DLD1 (cell line): ENCODE measurements at regions not wholly inside any gene's neighbourhood (a gene's known extent, or its start where the extent isn't known, plus 50 kb on each side); places are given as distances from the start of the nearest gene placed in this dataset.

Experiments used
- in situ Hi-C: cut with HindIII; loops from 2 replicates; pipeline ENCODE4 v1.10.0; 2017; ENCODE audit warnings: low sequenced_read_pairs

GRCh38 chr2:12379143-12379542 is 337.6 kb upstream of the TRIB2 start:
- in situ Hi-C loops = no loop called here

DNA sequence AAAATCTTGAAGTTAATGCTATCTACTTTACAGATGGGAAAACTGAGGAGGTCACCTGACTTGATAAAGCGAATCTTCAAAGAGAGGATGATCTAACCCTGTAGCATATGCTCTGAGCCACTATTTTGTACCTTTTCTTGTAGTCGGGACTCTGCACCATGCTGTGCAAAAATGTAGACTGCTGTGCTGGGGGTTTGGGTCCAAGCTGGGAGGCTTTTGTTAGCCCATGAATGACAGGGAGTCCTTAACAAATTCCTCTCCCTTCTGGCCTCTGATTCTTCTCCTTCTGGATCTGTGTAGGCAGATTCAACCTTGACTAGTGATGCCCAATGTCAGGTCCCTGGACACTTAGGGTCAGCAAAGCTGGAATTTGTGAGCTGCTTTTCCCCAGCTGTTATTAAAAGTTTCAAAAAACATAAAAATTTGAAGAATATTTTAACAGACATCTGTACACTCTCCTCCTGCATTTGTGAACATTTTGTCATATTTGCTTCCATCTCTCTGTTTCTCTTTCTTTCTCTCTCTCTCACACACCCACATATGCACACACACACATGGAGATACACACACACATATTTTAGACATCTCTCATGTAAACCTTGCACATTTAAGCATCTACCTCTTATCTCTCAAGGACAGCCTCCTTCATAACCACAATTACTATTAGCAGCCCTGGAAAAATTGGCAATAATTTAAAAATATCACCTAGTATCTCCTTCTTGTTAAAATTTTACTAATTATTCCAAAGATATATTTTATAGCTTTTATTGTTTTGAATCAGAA is 335.0 kb upstream of the TRIB2 start:
- in situ Hi-C loops = no loop called here

DNA sequence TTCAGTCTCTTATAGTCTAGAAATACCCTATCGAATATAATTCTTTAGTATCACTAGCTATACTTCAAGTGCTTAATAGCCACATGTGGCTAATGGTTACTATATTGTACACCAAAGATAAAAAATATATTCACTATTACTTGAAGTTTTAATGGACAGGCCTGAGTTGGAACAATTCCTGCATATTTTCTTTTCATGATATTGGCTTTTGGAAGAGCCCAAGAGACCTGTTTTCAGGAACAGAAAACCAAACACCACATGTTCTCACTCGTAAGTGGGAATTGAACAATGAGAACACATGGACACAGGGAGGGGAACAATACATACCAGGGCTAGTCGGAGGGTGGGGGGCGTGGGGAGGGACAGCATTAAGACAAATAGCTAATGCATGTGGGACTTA is 334.4 kb upstream of the TRIB2 start:
- in situ Hi-C loops = no loop called here

DNA sequence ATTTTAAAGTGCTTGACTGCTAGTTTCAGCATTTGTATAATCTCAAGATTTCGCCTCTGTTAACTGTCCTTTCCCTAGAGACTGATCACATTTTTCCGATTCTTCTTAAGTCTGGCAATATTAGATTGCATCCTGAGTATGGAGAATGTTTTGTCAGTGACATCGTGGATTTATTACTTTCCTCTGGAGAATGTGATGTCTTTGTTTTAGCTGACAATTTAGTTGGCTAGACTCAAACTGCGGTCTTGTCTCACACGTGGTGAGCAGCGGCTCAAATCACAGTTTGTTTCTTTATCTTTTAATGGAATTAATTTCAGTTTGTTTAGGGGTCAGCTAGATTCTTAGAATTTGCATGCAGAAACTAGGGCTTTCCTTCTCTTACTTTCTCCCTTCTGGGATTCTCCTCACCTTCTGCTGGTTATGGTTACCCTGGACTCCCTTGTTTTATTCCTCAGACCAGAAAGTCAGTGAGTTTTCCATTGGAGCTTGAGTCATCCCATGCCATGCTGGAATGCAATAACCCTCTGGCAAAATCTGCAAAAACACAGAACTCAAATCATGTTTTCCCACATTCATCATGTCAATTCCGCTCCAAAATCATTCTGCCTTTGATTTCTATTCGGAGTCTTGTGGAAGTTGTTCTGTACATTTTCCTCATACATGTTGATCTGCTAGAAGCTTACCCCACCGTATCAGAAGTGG is 327.2 kb upstream of the TRIB2 start:
- in situ Hi-C loops = no loop called here

GRCh38 chr2:12391116-12391515 is 325.6 kb upstream of the TRIB2 start:
- in situ Hi-C loops = no loop called here

DNA sequence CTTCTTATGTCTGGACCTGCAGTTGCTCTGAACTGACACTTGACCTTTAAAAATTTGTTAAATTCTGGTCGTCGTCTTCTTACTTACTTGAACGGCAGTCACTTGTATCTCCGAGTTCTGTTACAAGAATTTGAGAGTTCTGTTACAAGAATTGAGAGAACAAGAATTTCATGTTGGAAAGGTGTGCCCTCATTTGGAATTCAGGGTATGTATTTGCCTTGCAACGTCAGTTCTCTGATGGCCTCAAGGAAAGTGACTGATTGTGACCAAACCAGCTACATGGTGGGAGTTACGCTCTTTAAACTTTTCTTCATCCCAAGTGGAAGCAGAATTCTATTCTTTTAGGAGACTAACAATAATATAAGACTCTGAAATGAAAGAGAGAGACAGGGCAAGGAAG is 320.0 kb upstream of the TRIB2 start:
- in situ Hi-C loops = no loop called here

DNA sequence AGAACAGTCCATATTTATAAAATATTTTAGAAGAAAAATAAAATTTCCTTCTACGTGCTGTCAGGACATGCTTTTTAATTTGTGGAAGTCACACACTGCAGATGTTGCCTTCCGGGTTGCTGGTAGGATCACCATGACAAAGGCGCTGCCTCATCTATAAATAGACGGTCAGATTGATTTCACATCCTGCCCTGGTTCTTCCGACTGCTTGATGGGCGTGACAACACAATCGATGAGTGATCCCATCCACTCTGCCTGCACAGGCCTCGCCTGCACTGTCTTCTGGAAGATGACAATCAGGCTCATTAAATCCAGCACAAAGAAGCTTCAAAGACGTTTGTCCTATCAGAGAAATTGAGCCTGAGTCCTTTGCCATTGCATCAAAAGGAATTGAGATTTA is 318.9 kb upstream of the TRIB2 start:
- in situ Hi-C loops = no loop called here

DNA sequence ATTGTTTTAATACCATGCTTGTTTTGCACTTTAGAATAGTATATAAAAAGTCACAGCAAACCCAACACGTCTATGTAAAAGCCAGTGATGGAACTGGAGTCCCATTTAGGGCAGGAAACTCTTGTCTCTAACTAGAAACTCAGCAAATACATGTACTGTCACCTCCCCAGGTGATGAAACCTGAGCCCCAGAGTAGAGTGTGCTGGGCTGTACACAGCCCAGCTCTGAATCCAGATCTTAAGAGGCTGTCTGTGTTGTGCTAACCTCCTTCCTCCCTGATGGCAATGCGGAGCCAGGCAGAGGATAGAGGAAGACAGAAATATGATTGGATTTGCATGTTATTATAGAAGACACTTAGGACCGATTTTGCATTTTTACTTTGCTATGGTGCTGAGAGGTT is 317.5 kb upstream of the TRIB2 start:
- in situ Hi-C loops = no loop called here

DNA sequence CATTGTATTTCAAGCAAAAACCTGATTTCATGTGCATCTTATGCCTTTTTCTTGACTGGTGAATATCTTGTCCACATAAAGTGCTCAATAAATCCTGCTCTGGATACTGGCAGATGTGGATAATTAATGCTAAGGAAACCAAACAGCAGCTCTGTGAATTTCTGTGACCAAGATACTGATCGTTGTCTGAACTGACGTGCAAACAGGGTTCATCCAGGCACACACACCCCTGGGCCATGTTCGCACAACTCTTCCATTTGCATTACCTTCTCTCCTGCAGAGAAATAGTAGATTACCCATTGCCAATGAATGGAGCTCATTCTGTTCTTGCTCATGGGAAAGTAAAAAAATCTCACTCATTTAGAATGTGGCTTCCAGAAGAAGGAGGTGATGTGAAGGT is 316.2 kb upstream of the TRIB2 start:
- in situ Hi-C loops = no loop called here

GRCh38 chr2:12402440-12403139 is 314.1 kb upstream of the TRIB2 start:
- in situ Hi-C loops = no loop called here

GRCh38 chr2:12404497-12404896 is 312.2 kb upstream of the TRIB2 start:
- in situ Hi-C loops = no loop called here

DNA sequence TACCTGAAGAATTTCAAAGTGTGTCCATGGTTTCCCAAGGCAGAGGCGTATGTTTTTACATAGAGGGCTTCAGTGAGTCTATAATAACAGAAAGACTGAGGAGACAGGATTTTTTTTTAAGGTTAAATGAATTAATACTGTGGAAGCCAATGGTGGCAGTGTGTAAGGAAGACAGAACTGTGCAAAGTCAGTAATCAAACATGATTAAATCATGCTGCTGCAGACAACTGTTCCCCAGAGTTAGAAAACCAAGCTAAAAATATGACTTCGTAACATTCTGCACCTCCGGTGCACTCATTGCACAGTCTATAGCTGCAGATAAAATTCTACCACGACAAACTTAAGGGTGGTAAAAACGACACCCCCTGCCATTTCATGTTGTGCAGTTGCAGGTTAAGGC is 309.6 kb upstream of the TRIB2 start:
- in situ Hi-C loops = no loop called here

DNA sequence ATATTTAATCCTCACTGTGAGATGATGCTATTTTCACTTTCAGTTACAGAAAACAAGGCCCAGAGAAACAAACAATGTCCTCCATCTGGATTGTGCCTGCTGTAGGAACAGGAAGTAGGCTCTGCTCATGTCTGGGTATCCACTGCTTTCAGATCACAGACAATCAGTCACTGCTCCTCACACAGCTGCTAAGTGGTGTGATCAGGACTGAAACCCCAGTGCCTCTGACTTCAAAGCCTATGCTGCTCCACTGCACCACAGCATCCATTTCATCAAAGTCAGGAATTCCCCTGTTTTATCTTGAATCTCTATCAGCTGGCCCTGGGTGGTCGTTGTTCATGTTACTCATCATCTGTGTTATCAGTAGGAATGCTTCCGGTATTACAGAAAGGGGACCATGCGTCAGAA is 303.8 kb upstream of the TRIB2 start:
- in situ Hi-C loops = no loop called here

GRCh38 chr2:12415536-12415935 is 301.2 kb upstream of the TRIB2 start:
- in situ Hi-C loops = no loop called here

- in situ Hi-C loops = no loop called here
Observed at GRCh38 chr2:12416600-12416999, 300.1 kb upstream of the TRIB2 start.

- in situ Hi-C loops = no loop called here
Observed at GRCh38 chr2:12417786-12418185, 298.9 kb upstream of the TRIB2 start.

DNA sequence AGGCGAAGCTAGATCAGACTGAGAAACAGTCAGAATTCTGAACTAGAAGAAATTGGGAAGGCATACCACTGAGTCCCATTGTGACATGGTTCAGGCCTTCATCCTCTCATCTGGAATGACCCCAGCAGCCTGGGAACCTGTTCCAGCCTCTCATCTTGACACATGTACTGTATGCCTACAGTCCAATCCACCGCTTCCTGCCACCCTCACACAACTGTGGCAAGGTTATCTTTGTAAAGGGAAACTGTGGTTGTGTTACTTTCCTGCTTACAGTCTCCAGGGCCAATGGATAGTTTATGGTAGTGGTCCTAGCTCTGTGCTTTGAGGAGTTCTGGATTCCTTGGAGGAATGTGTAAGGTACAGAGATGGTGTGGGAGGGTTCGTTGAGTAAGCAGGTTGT is 296.9 kb upstream of the TRIB2 start:
- in situ Hi-C loops = no loop called here

- in situ Hi-C loops = no loop called here
Observed at GRCh38 chr2:12421046-12421445, 295.7 kb upstream of the TRIB2 start.

- in situ Hi-C loops = no loop called here
Observed at GRCh38 chr2:12424219-12424618, 292.5 kb upstream of the TRIB2 start.

GRCh38 chr2:12424809-12425208 is 291.9 kb upstream of the TRIB2 start:
- in situ Hi-C loops = no loop called here

- in situ Hi-C loops = no loop called here
Observed at GRCh38 chr2:12428324-12428723, 288.4 kb upstream of the TRIB2 start.

DNA sequence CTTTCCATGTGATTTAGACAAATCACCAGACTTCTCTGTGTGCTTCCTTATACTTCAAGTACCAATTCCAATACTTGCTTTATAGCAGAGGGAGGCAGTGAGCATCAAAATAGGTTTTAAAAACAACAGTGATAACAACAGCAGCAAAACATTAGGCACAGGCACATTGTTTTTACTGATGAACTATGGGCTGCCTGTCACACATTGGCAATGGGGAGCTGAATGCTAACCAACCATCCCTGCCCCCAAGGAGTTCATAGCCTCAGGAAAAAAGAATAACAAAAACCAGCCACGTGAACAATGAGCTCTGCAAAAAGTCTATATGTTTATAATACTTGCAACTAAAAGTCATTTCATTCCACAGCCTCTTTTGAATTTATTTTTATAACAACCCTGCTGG is 287.9 kb upstream of the TRIB2 start:
- in situ Hi-C loops = no loop called here
